ENCODE measurements at regions not wholly inside any gene's neighbourhood (a gene's known extent, or its start where the extent isn't known, plus 50 kb on each side); places are given as distances from the start of the nearest gene placed in this dataset.

DNA sequence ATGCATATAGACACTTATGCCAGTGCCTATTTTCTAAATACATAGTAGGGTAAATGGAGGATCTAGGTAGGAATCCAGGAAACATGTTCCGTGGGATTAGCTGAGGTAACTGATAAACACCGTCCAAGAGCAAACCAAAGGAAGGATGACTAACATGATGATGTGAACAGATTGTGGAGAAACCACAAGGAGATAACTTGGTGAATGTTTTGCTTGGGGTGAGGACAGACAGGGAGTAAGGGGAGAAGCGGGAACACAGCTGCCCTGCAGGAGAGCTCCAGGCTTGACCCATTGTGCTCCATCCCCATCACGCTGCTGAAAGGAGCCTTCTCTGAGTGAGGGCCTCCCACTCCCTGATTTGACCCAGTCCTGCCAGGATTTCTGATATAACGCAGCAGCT, 87.0 kb upstream of the ZC3H11B start:
- no peak for DNase-seq (ENCODE audit: low spot score)
- intact Hi-C loops (cut with DNase I): no loop called here

GRCh38 chr1:219697682-219698081, 84.8 kb upstream of the ZC3H11B start:
- intact Hi-C loops (cut with DNase I): no loop called here
- no peak for DNase-seq (ENCODE audit: low spot score)

- no peak for DNase-seq (ENCODE audit: low spot score)
- intact Hi-C loops (cut with DNase I): no loop called here
These were observed 80.1 kb upstream of the ZC3H11B start for GRCh38 chr1:219692981-219693380.

- intact Hi-C loops (cut with DNase I): no loop called here
- DNase-seq (ENCODE audit: low spot score): no peak
These were observed 76.9 kb upstream of the ZC3H11B start for GRCh38 chr1:219689774-219690173.

DNA sequence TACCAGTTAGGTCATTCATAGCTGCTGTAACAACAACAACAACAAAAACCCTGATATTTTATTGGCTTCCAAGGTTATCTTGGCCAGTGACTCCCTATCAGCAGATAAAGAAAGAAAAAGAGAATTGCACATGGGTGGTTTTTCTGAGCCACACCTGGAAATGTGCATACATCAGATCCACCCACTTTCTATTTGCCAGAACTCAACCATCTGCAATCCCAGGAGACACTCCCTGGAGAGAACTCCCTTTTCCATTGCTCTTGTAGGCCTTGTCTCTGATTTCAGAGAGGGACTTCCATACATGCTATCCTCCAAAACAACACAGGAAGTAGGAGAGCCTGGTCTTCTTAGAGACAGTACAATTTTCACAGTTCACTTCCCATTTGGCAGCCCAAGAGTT, 74.9 kb upstream of the ZC3H11B start:
- intact Hi-C loops (cut with DNase I): no loop called here
- DNase-seq (ENCODE audit: low spot score): no peak

DNA sequence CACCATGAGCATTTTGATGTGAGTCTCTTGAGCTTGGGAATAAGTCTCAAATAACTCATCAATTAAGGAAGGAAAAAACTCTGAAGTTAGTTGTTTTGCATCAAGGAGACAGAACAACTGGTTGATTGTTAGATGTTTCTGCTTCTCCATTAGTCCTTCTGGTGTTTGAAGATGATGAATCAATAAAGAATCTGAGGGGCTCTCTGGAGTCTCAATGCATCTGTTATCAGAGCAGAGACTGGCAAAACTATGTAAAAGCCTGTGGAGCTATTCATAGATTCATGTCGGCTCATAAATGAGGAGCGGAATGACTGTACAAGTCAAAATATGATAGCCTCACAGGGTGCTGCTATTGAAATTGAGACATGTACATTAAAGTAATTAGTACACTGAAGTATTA, 73.3 kb upstream of the ZC3H11B start:
- intact Hi-C loops (cut with DNase I): no loop called here
- no peak for DNase-seq (ENCODE audit: low spot score)

GRCh38 chr1:219682788-219683187, 69.9 kb upstream of the ZC3H11B start:
- DNase-seq (ENCODE audit: low spot score): no peak
- intact Hi-C loops (cut with DNase I): no loop called here

DNA sequence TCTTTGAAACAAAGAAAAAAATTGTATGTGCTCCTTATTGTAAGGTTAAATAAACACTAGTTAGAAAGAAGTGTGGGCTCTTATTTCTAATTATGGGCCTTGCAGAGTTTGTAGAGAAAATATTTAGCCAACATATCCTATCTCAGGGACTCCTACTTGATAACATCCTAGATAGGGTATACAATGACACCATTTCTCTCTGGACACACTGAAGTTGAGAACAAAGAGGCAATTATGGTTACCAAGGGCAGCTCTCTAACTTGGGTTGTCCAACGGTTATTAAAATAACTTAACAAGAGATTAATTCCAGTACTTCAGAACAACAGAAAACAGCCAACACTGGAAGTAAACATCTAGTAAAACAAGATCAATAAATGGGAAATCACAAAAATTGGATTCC, 69.0 kb upstream of the ZC3H11B start:
- intact Hi-C loops (cut with DNase I): no loop called here
- no peak for DNase-seq (ENCODE audit: low spot score)

DNA sequence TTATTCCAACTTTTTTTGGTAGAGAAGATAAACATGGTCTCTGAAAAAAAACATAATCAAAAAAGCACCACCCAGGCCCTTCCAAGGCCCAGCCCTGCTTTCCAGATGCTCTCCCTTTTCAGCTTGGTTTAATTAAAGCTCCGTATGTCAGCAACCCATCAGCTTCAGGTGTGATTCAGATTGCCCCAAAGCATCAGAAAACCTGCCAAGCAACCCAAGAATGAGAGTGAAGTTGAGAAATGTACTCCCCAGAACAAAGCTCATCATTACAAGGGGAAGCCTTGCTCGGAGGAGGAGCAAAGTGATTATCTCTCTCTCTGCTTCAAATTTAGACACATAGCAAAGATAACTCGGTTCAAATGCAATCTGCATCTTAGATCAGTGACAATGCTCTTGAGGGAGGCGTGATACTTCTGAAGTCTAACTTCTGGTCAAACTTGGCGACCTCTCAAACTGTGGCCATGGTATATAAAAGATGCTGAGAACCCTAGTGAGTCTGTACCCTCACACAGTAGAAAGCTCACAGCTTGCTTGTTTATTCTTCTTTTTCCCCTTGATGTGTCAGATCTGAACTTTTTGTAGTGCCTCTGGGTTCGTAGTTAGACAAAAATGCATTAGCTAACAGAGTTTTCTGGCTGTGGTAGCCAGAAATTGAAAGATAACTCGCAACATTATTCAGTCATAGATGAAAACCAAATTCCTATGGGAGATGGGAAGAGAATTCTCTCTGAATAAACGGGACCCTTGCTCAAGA, 63.3 kb upstream of the ZC3H11B start:
- intact Hi-C loops (cut with DNase I): no loop called here
- no peak for DNase-seq (ENCODE audit: low spot score)

DNA sequence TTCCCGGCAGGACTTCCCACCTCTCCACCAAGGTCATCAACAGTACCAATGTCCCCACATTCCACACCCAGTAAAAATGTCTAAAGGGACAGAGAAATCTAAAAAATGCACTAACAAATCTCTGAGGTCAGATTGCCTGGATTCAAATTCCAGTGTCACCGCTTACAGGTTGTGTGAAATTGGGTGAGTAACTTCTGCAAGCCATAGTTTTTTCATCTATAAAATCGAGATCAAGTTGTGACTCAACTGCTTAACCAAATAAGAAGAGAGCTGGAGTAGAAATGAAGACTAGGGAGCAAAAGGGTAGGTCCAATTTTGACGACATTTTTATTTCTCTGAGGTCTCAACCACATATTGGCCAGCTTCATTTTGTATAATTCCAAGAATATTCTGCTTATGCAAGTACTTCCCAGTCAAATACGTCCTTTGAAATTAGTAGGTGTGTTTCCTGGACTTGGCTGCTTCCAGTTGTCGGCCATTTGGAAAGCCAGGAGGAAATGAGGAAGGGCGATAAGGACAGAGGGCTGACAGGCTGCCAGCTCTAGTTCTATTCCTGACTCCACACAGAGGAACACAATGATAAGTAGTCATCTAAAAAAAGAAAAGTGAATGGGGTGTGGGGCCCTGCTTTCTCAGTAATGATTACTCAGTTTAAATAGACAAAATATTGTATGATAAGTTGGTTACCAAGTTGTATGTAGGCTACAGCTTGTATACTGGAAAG, 57.7 kb upstream of the ZC3H11B start:
- no peak for DNase-seq (ENCODE audit: low spot score)
- intact Hi-C loops (cut with DNase I): no loop called here

- DNase-seq (ENCODE audit: low spot score): no peak
- intact Hi-C loops (cut with DNase I): loop anchor here (10.0 kb wide), 2 partner anchors 145 to 1345 kb away; no protein-coding TSS in a partner anchor
These were observed 56.7 kb upstream of the ZC3H11B start for GRCh38 chr1:219669556-219669955.

- intact Hi-C loops (cut with DNase I): loop anchor here (10.0 kb wide), 2 partner anchors 146 to 1344 kb away; no protein-coding TSS in a partner anchor
- DNase-seq (ENCODE audit: low spot score): no peak
These were observed 56.1 kb upstream of the ZC3H11B start for GRCh38 chr1:219669042-219669441.

GRCh38 chr1:219668446-219668845, 55.5 kb upstream of the ZC3H11B start:
- intact Hi-C loops (cut with DNase I): loop anchor here (10.0 kb wide), 2 partner anchors 146 to 1344 kb away; no protein-coding TSS in a partner anchor
- DNase-seq (ENCODE audit: low spot score): no peak

DNA sequence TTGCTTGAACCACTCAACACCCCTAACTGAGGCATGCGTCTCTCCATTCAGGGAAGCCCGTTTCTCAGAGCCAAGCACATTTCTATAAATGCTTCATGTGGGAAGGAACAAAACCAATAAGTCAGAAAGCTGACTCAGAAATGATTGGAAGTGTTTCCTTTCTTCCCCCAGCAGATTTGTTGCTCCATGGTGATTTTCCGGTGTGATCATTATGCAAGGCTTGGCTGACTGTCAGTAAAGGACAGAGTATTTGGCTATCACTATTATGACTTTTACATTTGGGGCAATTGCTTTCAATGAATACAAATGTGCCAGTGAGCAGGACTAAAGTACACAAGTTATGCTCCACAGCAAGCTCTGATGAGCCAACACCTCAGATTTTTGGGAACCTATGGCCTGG, 53.3 kb upstream of the ZC3H11B start:
- intact Hi-C loops (cut with DNase I): loop anchor here (10.0 kb wide), 2 partner anchors 149 to 1341 kb away; no protein-coding TSS in a partner anchor

DNA sequence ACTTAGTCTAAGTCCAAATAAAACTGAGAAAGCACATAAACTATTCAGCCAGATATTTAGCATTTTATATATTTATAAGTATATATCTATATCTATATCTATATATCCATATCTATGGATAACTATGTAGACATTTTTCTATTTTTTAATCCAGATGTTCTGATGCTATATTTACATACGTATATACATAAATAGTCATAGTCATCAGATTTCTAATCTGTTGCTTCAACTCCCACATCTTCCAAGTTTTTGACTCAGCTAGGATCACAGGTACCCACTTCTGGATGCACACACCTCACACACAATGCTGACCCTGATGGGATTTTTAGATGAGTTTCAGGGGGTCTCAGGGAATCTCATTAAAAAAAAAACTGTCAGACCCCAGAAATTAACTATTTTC, 52.2 kb upstream of the ZC3H11B start:
- intact Hi-C loops (cut with DNase I): loop anchor here (10.0 kb wide), 2 partner anchors 150 to 1340 kb away; no protein-coding TSS in a partner anchor
- no peak for DNase-seq (ENCODE audit: low spot score)

More for the DNA sequence above, 53.3 kb upstream of the ZC3H11B start:
- no peak for DNase-seq (ENCODE audit: low spot score)

DNA sequence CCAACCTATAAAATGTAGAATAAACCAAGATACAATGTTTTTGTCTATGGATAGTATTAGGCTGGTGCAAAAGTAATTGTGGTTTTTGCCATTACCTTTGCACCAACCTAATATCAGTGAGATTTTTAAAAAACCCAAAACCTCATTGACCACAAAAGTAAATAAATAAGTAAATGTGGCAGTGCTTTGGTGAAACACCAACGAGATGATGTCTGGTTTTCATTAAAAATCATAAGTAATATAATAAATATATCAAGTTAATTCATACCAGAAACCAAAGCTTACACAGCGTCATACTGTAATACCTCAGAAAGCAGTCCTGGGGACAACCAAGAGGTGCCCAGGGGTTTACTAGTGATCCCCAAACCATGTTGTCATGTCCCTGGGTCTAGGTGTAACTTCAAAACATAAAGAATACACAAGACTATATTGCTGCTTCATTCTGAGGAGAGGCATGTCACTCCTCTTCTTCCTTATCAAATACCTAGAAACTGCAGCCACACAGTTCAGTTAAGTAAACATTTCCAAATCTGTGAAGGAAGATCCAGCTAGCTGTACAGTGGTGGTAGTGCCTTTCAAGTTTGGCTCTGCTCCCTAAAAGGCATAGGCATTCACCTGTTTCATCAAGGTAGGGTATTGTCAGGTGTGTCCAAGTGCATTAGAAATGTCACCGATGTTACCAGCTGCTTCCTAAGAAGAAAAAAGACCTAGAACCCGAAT, 51.6 kb upstream of the ZC3H11B start:
- intact Hi-C loops (cut with DNase I): loop anchor here (10.0 kb wide), 2 partner anchors 150 to 1340 kb away; no protein-coding TSS in a partner anchor
- no peak for DNase-seq (ENCODE audit: low spot score)
